ENCODE measurements at regions not wholly inside any gene's neighbourhood (a gene's known extent, or its start where the extent isn't known, plus 50 kb on each side); places are given as distances from the start of the nearest gene placed in this dataset.

DNA sequence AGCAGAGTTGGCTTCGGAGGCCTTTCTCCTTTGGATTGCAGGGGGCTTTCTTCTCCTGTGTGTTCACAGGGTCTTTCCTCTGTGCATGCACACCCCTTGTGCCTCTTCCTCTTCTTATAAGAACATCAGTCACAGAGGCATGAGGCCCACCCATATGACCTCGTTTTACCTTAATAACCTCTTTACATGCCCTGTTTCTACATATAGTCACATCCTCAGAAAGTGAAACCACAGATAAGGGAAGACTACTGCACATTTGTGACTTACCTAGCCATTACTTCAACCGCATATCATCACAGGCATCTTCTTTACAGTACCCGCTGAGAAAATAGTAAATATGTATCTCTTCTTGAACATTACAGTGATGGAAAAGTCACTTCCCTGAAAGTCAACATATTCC is 204.9 kb upstream of the TARS1 start:
- TF ChIP-seq, protein P1, sequence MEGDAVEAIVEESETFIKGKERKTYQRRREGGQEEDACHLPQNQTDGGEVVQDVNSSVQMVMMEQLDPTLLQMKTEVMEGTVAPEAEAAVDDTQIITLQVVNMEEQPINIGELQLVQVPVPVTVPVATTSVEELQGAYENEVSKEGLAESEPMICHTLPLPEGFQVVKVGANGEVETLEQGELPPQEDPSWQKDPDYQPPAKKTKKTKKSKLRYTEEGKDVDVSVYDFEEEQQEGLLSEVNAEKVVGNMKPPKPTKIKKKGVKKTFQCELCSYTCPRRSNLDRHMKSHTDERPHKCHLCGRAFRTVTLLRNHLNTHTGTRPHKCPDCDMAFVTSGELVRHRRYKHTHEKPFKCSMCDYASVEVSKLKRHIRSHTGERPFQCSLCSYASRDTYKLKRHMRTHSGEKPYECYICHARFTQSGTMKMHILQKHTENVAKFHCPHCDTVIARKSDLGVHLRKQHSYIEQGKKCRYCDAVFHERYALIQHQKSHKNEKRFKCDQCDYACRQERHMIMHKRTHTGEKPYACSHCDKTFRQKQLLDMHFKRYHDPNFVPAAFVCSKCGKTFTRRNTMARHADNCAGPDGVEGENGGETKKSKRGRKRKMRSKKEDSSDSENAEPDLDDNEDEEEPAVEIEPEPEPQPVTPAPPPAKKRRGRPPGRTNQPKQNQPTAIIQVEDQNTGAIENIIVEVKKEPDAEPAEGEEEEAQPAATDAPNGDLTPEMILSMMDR (IDR thresholded peaks at IDR 0.05; ENCODE audit: low read length, missing control alignments), result no peak
- no peak for DNase-seq (ENCODE audit: low read depth)
- H3K4me3 ChIP-seq (replicated peaks; ENCODE audit: low read depth, low read length), result no peak overlapping the region

DNA sequence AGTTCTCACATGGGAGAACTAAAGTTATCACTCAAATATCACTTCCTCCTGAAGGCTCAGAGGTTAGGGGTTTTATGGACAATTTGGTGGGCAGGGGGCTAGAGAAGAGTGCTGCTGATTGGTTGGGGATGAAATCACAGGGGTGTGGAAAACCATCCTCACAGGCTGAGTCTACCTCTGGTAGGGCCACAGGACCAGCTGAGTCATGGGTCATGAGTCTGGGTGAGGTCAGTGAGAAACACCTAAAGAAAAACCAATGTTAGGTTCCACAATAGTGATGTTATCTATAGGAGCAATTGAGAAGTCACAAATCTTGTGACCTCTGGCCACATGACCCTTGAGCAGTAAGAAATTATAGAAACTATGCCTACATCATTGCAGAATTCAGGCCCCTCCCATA is 203.3 kb upstream of the TARS1 start:
- H3K4me3 ChIP-seq (replicated peaks; ENCODE audit: low read depth, low read length), result no peak overlapping the region
- TF ChIP-seq, protein P1 (IDR thresholded peaks at IDR 0.05; ENCODE audit: low read length, missing control alignments), result no peak

DNA sequence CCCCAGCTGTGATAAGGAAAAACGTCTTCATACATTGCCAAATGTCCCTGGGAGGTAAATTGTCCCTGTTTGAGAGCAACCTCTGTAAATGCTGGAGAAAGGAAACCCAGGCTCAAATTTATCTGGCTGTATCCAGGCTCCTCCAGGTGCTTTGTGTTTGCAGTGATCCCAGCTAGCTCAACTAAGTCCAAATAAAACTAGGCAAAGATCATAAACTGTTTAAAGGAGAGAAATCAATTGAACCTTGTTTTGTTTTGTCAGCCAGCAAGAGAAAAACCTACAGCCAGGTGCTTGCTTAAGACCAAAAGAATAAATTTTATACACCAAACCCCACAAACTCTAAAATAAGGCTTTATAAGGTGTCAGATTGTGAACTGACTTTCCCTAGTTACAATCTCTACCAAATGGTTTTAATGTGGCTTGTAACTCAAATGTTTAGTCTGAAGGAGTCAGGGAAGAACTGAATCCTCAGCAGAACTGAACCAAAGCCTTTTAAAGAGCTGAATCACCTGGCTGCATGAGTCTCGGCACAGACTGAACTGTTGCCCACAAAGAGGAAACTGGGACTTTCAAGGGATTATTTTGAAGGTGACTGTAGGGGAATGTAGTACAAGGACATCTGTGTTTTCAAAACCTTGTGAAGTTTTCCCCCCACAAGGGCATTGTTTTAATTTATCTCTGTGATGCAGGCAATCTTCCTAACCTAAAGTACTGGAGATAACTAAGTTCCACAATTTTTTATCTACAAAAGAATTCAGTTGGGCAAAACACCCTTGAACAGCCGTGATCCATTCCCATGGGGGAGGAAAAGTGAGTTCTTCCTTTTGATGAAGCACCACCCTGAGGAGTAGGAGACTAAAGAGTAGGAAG is 201.7 kb upstream of the TARS1 start:
- TF ChIP-seq, protein P1 (IDR thresholded peaks at IDR 0.05; ENCODE audit: low read length, missing control alignments), result no peak
- no peak overlapping the region for H3K4me3 ChIP-seq (replicated peaks; ENCODE audit: low read depth, low read length)
- DNase-seq (ENCODE audit: low read depth), result peak; percentile 22

More for the DNA sequence above, 203.3 kb upstream of the TARS1 start:
- no peak for DNase-seq (ENCODE audit: low read depth)

DNA sequence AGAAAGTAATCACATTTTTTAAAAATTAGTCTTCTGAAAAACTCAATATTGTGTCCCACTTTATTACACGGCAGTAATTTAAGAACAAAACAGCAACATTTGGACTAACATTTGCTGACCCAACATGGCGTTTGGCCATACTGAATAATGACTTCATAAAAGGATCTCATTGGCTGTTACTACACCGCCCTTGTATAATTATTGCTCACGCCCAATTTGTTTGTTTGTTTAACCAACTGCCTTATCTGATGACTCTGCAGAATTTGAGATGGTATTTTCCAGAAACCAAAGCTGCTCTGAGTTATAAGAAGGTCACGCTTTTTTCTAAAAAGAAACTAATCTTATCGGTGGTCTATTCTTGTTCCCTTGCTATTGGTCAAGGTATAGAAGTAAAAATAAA is 200.2 kb upstream of the TARS1 start:
- no peak for DNase-seq (ENCODE audit: low read depth)
- TF ChIP-seq, protein P1 (IDR thresholded peaks at IDR 0.05; ENCODE audit: low read length, missing control alignments), result no peak
- no peak overlapping the region for H3K4me3 ChIP-seq (replicated peaks; ENCODE audit: low read depth, low read length)

DNA sequence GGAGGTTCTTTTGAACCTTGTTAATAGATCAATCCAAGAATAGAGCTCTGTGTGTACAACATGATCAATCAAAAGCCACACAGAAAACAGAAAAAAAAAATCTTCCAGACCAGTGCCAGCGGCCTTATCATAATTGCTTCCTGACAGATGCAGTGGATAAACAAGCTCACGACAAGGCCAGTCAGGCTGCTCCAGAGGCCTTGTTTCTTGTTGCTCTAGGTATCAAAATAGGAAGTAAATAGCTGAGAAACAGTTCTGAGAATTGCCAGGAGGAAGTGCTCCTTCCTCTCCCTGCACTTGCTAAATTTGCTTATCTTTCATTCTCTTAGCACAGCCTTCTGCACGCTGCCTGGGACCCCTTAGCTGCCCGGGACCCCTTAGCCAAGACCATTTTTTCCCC is 199.0 kb upstream of the TARS1 start:
- TF ChIP-seq, protein P1 (IDR thresholded peaks at IDR 0.05; ENCODE audit: low read length, missing control alignments), result no peak
- DNase-seq (ENCODE audit: low read depth), result no peak
- H3K4me3 ChIP-seq (replicated peaks; ENCODE audit: low read depth, low read length), result no peak overlapping the region

DNA sequence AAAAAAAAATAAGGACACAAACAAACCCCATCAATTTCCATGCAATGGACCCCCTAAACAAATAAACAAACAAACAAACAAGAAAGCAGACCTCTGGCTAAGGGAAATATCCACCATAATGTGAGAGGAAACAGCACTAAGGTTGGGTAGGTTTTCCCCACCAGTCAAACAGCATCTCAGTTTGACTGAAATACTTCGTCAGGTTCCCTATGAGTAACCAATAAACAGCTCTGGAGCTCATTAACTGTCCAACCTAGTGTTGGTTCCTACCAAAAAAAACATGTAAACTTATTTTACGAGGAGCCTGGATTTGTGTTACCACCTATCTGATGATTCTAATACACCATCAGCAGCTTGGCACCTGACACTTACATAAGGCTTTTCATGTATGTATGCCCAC is 198.5 kb upstream of the TARS1 start:
- no peak overlapping the region for H3K4me3 ChIP-seq (replicated peaks; ENCODE audit: low read depth, low read length)
- no peak for DNase-seq (ENCODE audit: low read depth)
- TF ChIP-seq, protein P1 (IDR thresholded peaks at IDR 0.05; ENCODE audit: low read length, missing control alignments), result no peak
